ENCODE measurements at regions not wholly inside any gene's neighbourhood (a gene's known extent, or its start where the extent isn't known, plus 50 kb on each side); places are given as distances from the start of the nearest gene placed in this dataset.

GRCh38 chr3:88280326-88280725 lies 130.6 kb downstream of the C3orf38 start:
- TF ChIP-seq REST (IDR thresholded peaks at IDR 0.05; ENCODE audit: insufficient replicate concordance, low read depth) (no peak), POLR2AphosphoS5 (IDR thresholded peaks at IDR 0.05; ENCODE audit: low read depth) (no peak), GABPA (IDR thresholded peaks at IDR 0.05; ENCODE audit: low read depth) (no peak), SPI1 (IDR thresholded peaks at IDR 0.05; ENCODE audit: borderline replicate concordance, low read depth) (no peak), CTCF (IDR thresholded peaks at IDR 0.05; ENCODE audit: insufficient read depth, low read length) (no peak)
- no peak for DNase-seq (ENCODE audit: low read depth in 1 of 2, low spot score in 1 of 2)
- Histone ChIP-seq H3K4me3 (replicated peaks; ENCODE audit: insufficient read depth, low read length) (no peak overlapping the region), H3K27me3 (ENCODE audit: insufficient read depth, poor library complexity, severe bottlenecking) (no peaks in the 10 kb centered on the region), H3K27ac (replicated peaks) (no peak overlapping the region)

GRCh38 chr3:88282528-88283241 lies 132.9 kb downstream of the C3orf38 start:
- no peak overlapping the region for H3K4me3 ChIP-seq (replicated peaks; ENCODE audit: insufficient read depth, low read length)
- TF ChIP-seq SPI1 (IDR thresholded peaks at IDR 0.05; ENCODE audit: borderline replicate concordance, low read depth) (no peak), POLR2AphosphoS5 (IDR thresholded peaks at IDR 0.05; ENCODE audit: low read depth) (no peak), REST (IDR thresholded peaks at IDR 0.05; ENCODE audit: insufficient replicate concordance, low read depth) (no peak), CTCF (IDR thresholded peaks at IDR 0.05; ENCODE audit: insufficient read depth, low read length) (no peak), GABPA (IDR thresholded peaks at IDR 0.05; ENCODE audit: low read depth) (no peak)
- DNase-seq (ENCODE audit: low read depth in 1 of 2, low spot score in 1 of 2), result no peak
- no peaks in the 10 kb centered on the region for H3K27me3 ChIP-seq (ENCODE audit: insufficient read depth, poor library complexity, severe bottlenecking)
- H3K27ac ChIP-seq (replicated peaks), result no peak overlapping the region

- no peak for TF ChIP-seq GABPA (IDR thresholded peaks at IDR 0.05; ENCODE audit: low read depth)
- TF ChIP-seq CTCF (IDR thresholded peaks at IDR 0.05; ENCODE audit: insufficient read depth, low read length), result no peak
- TF ChIP-seq SPI1 (IDR thresholded peaks at IDR 0.05; ENCODE audit: borderline replicate concordance, low read depth), result no peak
- TF ChIP-seq REST (IDR thresholded peaks at IDR 0.05; ENCODE audit: insufficient replicate concordance, low read depth), result no peak
- TF ChIP-seq POLR2AphosphoS5 (IDR thresholded peaks at IDR 0.05; ENCODE audit: low read depth), result no peak
- Histone ChIP-seq H3K27me3 (ENCODE audit: insufficient read depth, poor library complexity, severe bottlenecking) (no peaks in the 10 kb centered on the region), H3K27ac (replicated peaks) (no peak overlapping the region), H3K4me3 (replicated peaks; ENCODE audit: insufficient read depth, low read length) (no peak overlapping the region)
- no peak for DNase-seq (ENCODE audit: low read depth in 1 of 2, low spot score in 1 of 2)
These were observed 133.5 kb downstream of the C3orf38 start for GRCh38 chr3:88283242-88283592.
